ENCODE measurements at regions not wholly inside any gene's neighbourhood (a gene's known extent, or its start where the extent isn't known, plus 50 kb on each side); places are given as distances from the start of the nearest gene placed in this dataset.

DNA sequence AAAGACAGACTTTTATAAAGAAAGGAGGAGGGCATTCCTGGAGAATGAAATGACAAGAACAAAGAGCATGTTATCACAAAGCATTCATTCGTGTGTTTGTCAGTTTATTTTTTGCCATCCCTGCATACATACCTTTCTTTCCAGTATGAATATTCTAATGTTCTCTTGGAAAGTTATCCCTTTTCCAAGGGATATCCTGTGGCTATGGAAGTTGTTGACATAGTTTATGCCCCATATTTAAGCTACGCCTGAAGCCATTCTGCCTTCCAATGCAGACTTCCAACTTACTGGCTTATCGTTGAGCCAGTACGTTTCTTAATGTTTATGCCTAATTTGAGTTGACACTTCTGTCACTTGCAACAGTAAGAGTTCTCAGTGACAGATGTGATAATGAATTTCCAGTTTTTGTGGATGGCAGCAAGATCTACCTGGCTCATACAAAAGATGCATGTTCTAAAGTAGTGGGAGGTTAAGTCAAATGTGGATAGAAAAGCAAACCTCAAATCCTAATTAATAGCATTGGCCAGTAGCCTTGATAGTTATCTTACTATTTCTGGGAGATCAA, 133.3 kb upstream of the ANO3 start:
- Histone ChIP-seq H3K27me3 (ENCODE audit: control insufficient read depth, insufficient read depth, low read length) (no peaks in the 10 kb centered on the region), H3K9ac (ENCODE audit: low read depth, low read length) (no peak overlapping the region), H3K27ac (ENCODE audit: low read depth, low read length) (no peak overlapping the region), H3K9me3 (ENCODE audit: control insufficient read depth, insufficient read depth, low read length) (no peaks in the 10 kb centered on the region), H3K4me1 (ENCODE audit: control insufficient read depth, insufficient read depth, low read length) (no peaks in the 10 kb centered on the region), H3K36me3 (ENCODE audit: control insufficient read depth, insufficient read depth, low read length) (no peaks in the 10 kb centered on the region), H3K4me3 (ENCODE audit: low read depth, low read length) (no peak overlapping the region)

DNA sequence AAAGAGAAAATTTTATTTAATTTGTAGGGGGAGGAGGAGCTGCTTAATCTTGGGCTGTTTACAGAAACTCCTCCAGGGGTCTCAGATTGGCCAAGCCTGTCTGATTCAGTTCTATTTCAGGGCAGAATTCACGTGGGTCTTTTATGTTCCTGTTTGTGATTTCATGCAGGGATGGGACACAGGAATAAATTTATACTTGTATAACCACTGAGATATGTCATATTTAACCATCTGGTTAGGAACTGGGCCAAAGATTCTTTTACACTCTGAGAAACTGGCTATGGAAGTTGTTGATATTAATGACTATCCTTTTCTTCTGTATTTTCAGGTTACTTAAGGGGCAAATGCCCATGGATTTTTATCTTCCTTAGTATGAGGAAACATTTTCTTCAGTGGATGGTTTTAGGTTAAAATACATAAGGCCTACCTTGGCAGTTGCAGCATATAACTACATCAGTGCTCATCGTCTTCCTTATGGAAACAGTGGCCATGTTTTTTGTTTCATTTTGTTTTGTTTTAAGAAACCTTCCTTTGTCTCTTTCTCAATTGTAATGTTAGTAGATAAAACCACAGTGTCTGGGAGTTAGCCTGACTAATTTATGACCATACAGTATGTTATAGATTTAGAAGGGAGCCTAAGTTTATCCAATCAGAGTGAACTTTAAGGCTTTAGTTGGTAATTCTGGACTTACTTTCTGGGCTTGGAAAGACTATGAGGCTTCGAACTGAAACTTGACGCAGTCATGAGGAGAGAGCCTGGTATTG, 132.4 kb upstream of the ANO3 start:
- H3K9me3 ChIP-seq (ENCODE audit: control insufficient read depth, insufficient read depth, low read length), result no peaks in the 10 kb centered on the region
- no peaks in the 10 kb centered on the region for H3K4me1 ChIP-seq (ENCODE audit: control insufficient read depth, insufficient read depth, low read length)
- H3K27me3 ChIP-seq (ENCODE audit: control insufficient read depth, insufficient read depth, low read length), result no peaks in the 10 kb centered on the region
- no peak overlapping the region for H3K4me3 ChIP-seq (ENCODE audit: low read depth, low read length)
- H3K9ac ChIP-seq (ENCODE audit: low read depth, low read length), result no peak overlapping the region
- H3K36me3 ChIP-seq (ENCODE audit: control insufficient read depth, insufficient read depth, low read length), result no peaks in the 10 kb centered on the region
- no peak overlapping the region for H3K27ac ChIP-seq (ENCODE audit: low read depth, low read length)

DNA sequence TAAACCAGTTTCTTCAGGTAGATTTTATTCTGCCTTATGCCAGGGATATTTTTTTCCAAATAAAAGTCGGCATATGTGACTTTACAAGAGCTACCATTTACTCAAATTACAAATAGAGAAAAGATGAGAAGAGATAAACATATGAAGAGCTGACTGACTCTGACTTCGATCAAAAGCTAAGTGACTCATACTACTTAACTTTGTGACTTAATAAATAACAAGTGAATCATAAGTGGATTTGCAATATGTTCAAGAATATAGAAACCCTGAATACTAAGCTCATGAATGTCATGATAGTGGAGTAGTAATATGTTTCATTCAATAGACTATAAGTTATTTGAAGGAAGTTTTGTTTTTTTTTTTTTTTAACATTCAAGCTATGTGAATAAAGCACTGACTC, 130.5 kb upstream of the ANO3 start:
- Histone ChIP-seq H3K4me3 (ENCODE audit: low read depth, low read length) (no peak overlapping the region), H3K9me3 (ENCODE audit: control insufficient read depth, insufficient read depth, low read length) (no peaks in the 10 kb centered on the region), H3K27me3 (ENCODE audit: control insufficient read depth, insufficient read depth, low read length) (no peaks in the 10 kb centered on the region), H3K9ac (ENCODE audit: low read depth, low read length) (no peak overlapping the region), H3K36me3 (ENCODE audit: control insufficient read depth, insufficient read depth, low read length) (no peaks in the 10 kb centered on the region), H3K4me1 (ENCODE audit: control insufficient read depth, insufficient read depth, low read length) (no peaks in the 10 kb centered on the region), H3K27ac (ENCODE audit: low read depth, low read length) (no peak overlapping the region)

DNA sequence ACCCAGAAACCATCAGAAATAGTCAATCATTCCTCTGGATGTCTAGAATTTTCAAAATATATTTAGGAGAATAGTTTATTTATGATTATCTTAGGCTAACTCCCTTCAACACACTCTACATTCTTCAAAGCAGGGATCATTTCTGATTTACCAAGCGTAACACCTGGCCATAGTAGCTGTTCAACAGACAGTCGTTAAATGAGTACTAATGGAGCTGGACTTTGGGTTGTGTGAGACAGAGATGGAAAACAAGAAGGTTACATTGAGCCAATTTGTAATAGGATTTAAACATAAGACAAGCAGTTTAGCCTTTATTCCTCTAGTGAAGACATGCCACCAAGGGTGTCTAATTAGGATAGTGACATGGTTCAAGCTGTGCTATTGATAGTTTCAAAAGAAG, 129.2 kb upstream of the ANO3 start:
- H3K9me3 ChIP-seq (ENCODE audit: control insufficient read depth, insufficient read depth, low read length), result no peaks in the 10 kb centered on the region
- H3K4me3 ChIP-seq (ENCODE audit: low read depth, low read length), result no peak overlapping the region
- H3K27me3 ChIP-seq (ENCODE audit: control insufficient read depth, insufficient read depth, low read length), result no peaks in the 10 kb centered on the region
- H3K36me3 ChIP-seq (ENCODE audit: control insufficient read depth, insufficient read depth, low read length), result no peaks in the 10 kb centered on the region
- H3K9ac ChIP-seq (ENCODE audit: low read depth, low read length), result no peak overlapping the region
- H3K27ac ChIP-seq (ENCODE audit: low read depth, low read length), result no peak overlapping the region
- H3K4me1 ChIP-seq (ENCODE audit: control insufficient read depth, insufficient read depth, low read length), result no peaks in the 10 kb centered on the region

DNA sequence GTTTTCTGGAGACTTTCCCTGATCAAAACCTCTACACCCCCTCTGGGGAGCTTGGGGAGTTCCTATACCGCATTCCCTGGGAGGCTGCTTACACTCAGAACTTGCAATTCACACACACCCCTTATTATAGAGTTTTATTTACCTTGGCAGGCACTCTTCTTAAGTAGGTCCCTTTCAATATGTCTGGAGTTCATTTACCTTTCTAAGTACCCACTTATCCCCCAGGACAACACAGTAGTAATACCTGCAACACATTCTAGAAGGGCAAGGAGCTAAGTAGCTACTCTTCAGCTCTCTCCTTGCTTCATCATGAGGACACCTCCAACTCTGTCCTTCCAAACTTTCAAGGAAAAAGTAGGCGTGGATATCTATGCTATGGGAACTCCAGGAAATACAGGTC, 127.8 kb upstream of the ANO3 start:
- Histone ChIP-seq H3K27ac (ENCODE audit: low read depth, low read length) (no peak overlapping the region), H3K4me3 (ENCODE audit: low read depth, low read length) (no peak overlapping the region), H3K9ac (ENCODE audit: low read depth, low read length) (no peak overlapping the region), H3K9me3 (ENCODE audit: control insufficient read depth, insufficient read depth, low read length) (no peaks in the 10 kb centered on the region), H3K36me3 (ENCODE audit: control insufficient read depth, insufficient read depth, low read length) (no peaks in the 10 kb centered on the region), H3K27me3 (ENCODE audit: control insufficient read depth, insufficient read depth, low read length) (no peaks in the 10 kb centered on the region), H3K4me1 (ENCODE audit: control insufficient read depth, insufficient read depth, low read length) (no peaks in the 10 kb centered on the region)

DNA sequence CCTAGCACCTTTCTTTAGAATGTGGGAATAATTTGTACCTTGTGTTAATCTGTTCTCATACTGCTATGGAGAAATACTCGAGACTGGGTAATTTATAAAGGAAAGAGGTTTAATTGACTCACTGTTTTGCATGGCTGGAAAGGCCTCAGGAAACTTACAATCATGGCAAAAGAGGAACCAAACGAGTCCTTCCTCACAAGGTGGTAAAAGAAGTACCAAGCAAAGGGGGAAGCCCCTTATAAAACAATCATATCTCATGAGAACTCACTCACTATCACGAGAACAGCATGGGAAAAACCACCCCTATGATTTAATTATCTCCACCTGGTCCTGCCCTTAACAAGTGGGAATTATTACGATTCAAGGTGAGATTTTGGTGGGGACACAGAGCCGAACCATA, 127.1 kb upstream of the ANO3 start:
- no peaks in the 10 kb centered on the region for H3K9me3 ChIP-seq (ENCODE audit: control insufficient read depth, insufficient read depth, low read length)
- H3K4me1 ChIP-seq (ENCODE audit: control insufficient read depth, insufficient read depth, low read length), result no peaks in the 10 kb centered on the region
- no peaks in the 10 kb centered on the region for H3K27me3 ChIP-seq (ENCODE audit: control insufficient read depth, insufficient read depth, low read length)
- H3K27ac ChIP-seq (ENCODE audit: low read depth, low read length), result no peak overlapping the region
- H3K4me3 ChIP-seq (ENCODE audit: low read depth, low read length), result no peak overlapping the region
- no peaks in the 10 kb centered on the region for H3K36me3 ChIP-seq (ENCODE audit: control insufficient read depth, insufficient read depth, low read length)
- no peak overlapping the region for H3K9ac ChIP-seq (ENCODE audit: low read depth, low read length)

DNA sequence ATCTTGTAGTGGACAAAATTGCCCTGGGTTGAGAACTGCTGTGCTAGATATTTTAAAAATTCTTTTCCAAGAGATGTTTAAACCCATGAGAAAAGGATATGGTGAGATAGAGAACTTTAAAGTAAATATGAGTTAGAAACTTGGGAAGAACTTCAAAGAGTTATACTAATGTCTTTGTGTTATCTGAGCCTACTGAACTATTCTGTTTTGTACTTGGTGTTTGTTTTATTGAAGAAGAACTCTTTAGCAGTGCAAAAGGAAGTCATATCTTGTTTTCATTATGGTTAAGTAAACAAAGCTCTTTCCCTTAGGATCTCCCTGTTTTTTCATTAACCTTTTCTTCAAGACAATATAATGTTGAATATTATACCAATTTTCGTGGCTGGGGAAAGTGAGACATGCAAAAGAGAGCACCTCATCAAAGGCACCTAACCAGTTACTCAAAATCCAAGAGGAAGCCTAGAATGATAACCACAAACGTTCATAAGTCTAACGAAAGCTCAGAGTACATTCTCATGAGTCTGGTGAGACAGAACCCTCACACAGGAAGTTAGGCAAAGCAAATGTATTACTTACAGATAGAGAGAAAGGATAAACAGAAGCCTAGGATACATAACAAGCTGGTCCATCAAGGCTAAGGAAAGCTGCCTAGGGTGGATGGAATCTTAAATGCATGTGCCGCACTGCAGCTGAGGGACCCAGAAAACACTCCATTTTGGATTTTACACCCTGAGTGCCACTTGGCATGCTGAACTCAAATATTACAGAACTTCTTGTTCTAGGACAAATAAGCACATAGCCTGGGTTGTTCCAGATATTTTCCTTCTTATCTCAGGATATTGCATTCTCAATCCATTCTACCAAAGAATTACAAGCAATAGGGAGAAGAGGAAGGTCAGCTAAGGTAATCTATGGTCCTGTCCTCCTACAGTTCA, 112.5 kb upstream of the ANO3 start:
- Histone ChIP-seq H3K27ac (ENCODE audit: low read depth, low read length) (no peak overlapping the region), H3K4me1 (ENCODE audit: control insufficient read depth, insufficient read depth, low read length) (no peaks in the 10 kb centered on the region), H3K4me3 (ENCODE audit: low read depth, low read length) (no peak overlapping the region), H3K27me3 (ENCODE audit: control insufficient read depth, insufficient read depth, low read length) (no peaks in the 10 kb centered on the region), H3K9me3 (ENCODE audit: control insufficient read depth, insufficient read depth, low read length) (0 out of 2 replicates have a peak, but pooled peaks cover 5% of the 10 kb centered on the region), H3K36me3 (ENCODE audit: control insufficient read depth, insufficient read depth, low read length) (no peaks in the 10 kb centered on the region), H3K9ac (ENCODE audit: low read depth, low read length) (no peak overlapping the region)

DNA sequence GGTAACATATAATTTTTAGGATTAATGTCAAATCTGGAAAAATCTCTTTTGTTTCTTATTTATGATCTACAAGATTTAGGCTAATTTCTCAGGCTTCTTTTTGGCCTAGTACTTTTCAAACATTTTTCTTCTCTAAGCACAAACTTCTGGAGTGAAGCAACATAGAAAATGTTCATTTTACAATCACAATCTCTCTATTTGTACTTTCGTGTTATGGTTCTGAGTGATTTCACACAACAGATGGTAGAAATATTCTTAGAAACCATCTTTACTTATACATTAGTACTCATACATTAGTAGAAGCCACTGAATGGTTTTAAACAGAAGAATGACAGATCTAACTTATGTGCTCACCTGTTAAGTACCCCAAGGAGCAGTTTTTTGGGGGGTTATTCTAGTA, 106.3 kb upstream of the ANO3 start:
- H3K36me3 ChIP-seq (ENCODE audit: control insufficient read depth, insufficient read depth, low read length), result no peaks in the 10 kb centered on the region

DNA sequence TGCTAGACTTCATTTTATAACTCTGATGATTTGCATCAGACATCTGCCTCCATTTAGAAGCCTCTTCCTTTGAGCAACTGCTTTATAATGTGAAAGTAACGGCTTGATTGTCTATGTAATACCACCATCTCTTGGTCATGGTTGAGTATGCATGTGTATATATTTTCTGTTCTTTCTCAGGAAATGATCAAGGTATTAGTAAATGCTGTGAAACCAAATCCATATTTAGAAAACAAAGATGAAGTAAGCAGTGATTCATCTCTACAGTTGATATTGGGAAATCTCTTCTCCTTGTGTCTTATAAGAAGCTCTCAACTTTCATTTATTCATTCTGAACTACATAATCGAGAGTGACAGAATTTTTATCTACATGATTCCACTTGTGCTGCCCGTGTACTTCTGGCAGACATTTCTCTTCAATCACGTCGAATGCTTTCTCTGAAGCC, 104.6 kb upstream of the ANO3 start:
- Histone ChIP-seq H3K9ac (ENCODE audit: low read depth, low read length) (no peak overlapping the region), H3K36me3 (ENCODE audit: control insufficient read depth, insufficient read depth, low read length) (no peaks in the 10 kb centered on the region), H3K4me3 (ENCODE audit: low read depth, low read length) (no peak overlapping the region), H3K4me1 (ENCODE audit: control insufficient read depth, insufficient read depth, low read length) (no peaks in the 10 kb centered on the region), H3K27ac (ENCODE audit: low read depth, low read length) (no peak overlapping the region), H3K27me3 (ENCODE audit: control insufficient read depth, insufficient read depth, low read length) (no peaks in the 10 kb centered on the region), H3K9me3 (ENCODE audit: control insufficient read depth, insufficient read depth, low read length) (0 out of 2 replicates have a peak, but pooled peaks cover 3% of the 10 kb centered on the region)

More for the DNA sequence above, 106.3 kb upstream of the ANO3 start:
- H3K9me3 ChIP-seq (ENCODE audit: control insufficient read depth, insufficient read depth, low read length), result 0 out of 2 replicates have a peak, but pooled peaks cover 5% of the 10 kb centered on the region
- H3K9ac ChIP-seq (ENCODE audit: low read depth, low read length), result no peak overlapping the region
- H3K4me1 ChIP-seq (ENCODE audit: control insufficient read depth, insufficient read depth, low read length), result no peaks in the 10 kb centered on the region
- no peak overlapping the region for H3K27ac ChIP-seq (ENCODE audit: low read depth, low read length)
- H3K4me3 ChIP-seq (ENCODE audit: low read depth, low read length), result no peak overlapping the region
- H3K27me3 ChIP-seq (ENCODE audit: control insufficient read depth, insufficient read depth, low read length), result no peaks in the 10 kb centered on the region

DNA sequence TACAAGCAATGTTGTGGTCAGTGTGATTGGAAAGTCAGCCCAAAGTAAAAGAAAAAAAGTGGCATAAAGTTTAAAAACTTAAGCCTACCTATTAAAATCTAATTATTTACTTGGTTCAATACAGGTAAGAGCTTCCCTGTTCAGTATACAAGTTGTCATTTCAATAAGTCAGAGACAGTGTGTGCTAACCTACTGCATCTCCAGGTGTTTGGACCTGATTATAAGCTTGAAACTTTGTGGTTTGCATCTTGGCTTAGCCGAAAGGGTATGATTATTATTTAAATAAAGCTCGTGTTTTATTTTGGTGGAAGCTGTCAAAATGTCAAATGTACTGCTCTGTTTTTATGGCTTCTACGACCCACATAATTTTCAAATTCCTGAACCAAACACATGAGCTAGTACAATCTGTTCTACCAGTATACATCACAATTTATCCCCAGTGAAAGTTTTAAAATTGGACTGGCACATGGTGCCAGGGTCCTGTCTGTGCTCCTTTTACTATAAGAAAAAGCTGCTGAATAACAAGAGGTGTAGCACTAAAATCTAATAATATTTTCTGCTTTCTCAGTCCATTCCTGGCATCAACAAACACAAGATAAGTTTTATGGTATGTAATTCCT, 103.9 kb upstream of the ANO3 start:
- no peak overlapping the region for H3K4me3 ChIP-seq (ENCODE audit: low read depth, low read length)
- H3K9ac ChIP-seq (ENCODE audit: low read depth, low read length), result no peak overlapping the region
- no peaks in the 10 kb centered on the region for H3K9me3 ChIP-seq (ENCODE audit: control insufficient read depth, insufficient read depth, low read length)
- no peaks in the 10 kb centered on the region for H3K36me3 ChIP-seq (ENCODE audit: control insufficient read depth, insufficient read depth, low read length)
- H3K27me3 ChIP-seq (ENCODE audit: control insufficient read depth, insufficient read depth, low read length), result no peaks in the 10 kb centered on the region
- H3K4me1 ChIP-seq (ENCODE audit: control insufficient read depth, insufficient read depth, low read length), result no peaks in the 10 kb centered on the region
- H3K27ac ChIP-seq (ENCODE audit: low read depth, low read length), result no peak overlapping the region
